HL-60 (cell line): ENCODE measurements at regions not wholly inside any gene's neighbourhood (a gene's known extent, or its start where the extent isn't known, plus 50 kb on each side); places are given as distances from the start of the nearest gene placed in this dataset.

Experiments
- CTCF ChIP-seq: IDR thresholded peaks from one replicate; pipeline ENCODE4 v1.5.1; 2011; ENCODE audit warnings: low read length, control low read depth, inconsistent platforms; ENCODE audit not compliant: insufficient read depth
- GABPA ChIP-seq: IDR thresholded peaks from 2 replicates; pipeline ENCODE4 v1.6.1; 2012; ENCODE audit warnings: low read depth
- POLR2AphosphoS5 ChIP-seq: IDR thresholded peaks from 2 replicates; pipeline ENCODE4 v1.6.1; 2012; ENCODE audit warnings: low read depth
- REST ChIP-seq: IDR thresholded peaks from 2 replicates; pipeline ENCODE4 v1.6.1; 2012; ENCODE audit warnings: low read depth; ENCODE audit not compliant: insufficient replicate concordance
- SPI1 ChIP-seq: IDR thresholded peaks from 2 replicates; pipeline ENCODE4 v1.6.1; 2012; ENCODE audit warnings: low read depth, mild to moderate bottlenecking, borderline replicate concordance

- TF ChIP-seq CTCF: no peak
- no peak for TF ChIP-seq REST
- TF ChIP-seq POLR2AphosphoS5: no peak
- no peak for TF ChIP-seq GABPA
- no peak for TF ChIP-seq SPI1
Observed at GRCh38 chr10:83190614-83191013, 948.7 kb upstream of the GHITM start.
